OCI-LY1 (cell line): ENCODE measurements at regions not wholly inside any gene's neighbourhood (a gene's known extent, or its start where the extent isn't known, plus 50 kb on each side); places are given as distances from the start of the nearest gene placed in this dataset.

Experiments used
- CTCF ChIP-seq: fragments of 200-600 bp; sonication (generic), shearing (Covaris generic); IDR thresholded peaks from 2 replicates; pipeline ENCODE4 v1.5.1; 2017; ENCODE audit warnings: mild to moderate bottlenecking, antibody characterized with exemption, low read length, moderate library complexity, mixed read lengths
- EZH2 ChIP-seq: fragments of 200-600 bp; sonication (generic), shearing (Covaris generic); IDR thresholded peaks from 2 replicates; pipeline ENCODE4 v1.8.0; 2017; ENCODE audit warnings: borderline replicate concordance, mixed run types, mild to moderate bottlenecking, antibody characterized with exemption, low read length, moderate library complexity, mixed read lengths

- TF ChIP-seq CTCF (no peak), EZH2 (no peak)
These were observed 73.1 kb upstream of the DSG1 start for GRCh38 chr18:31244771-31245394.
